ENCODE measurements at regions not wholly inside any gene's neighbourhood (a gene's known extent, or its start where the extent isn't known, plus 50 kb on each side); places are given as distances from the start of the nearest gene placed in this dataset.
A peak's percentile ranks its signal among the peaks of the same experiment; 100 is the strongest.

DNA sequence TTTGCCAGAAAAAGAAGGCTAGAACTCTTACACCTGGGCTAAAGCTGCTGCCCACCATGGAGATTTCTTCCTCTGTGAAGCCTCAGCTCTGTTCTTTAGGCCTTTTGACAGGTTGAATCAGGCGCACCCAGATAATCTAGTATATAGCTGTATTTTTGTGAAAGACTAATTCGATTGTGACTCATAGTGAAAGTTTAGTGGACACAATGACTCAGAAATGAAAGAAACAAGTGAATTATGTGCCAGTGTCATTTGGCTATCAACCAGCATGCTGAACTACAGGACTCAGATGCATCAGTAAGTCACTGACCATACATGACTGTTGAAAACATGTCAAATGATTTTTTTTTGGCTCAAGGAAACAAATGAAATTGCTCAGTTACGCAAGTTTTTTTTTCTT, 425.4 kb downstream of the SLITRK2 start:
- H3K4me3 ChIP-seq = no peak overlapping the region
- no peaks in the 10 kb centered on the region for H3K4me1 ChIP-seq (ENCODE audit: control insufficient read depth, insufficient read depth, low read length)
- H3K4me2 ChIP-seq (ENCODE audit: control insufficient read depth, insufficient read depth) = no peak overlapping the region
- H2AFZ ChIP-seq (ENCODE audit: control insufficient read depth, low read depth, low read length) = no peak overlapping the region
- no peaks in the 10 kb centered on the region for H3K79me2 ChIP-seq (ENCODE audit: control insufficient read depth, insufficient read depth, low read length)
- SMC1A ChIA-PET (ENCODE audit: uncharacterized antibody, unreplicated experiment) = no interaction called here
- H3K36me3 ChIP-seq (ENCODE audit: control insufficient read depth in 2 of 2, insufficient read depth in 2 of 2, low read length in 1 of 2) = no peaks in the 10 kb centered on the region; a peak in 1 of 4 replicates
- CTCF ChIA-PET = no interaction called here
- 56% methylated on average over 3 of the region's 3 CpGs for WGBS (ENCODE audit: insufficient coverage, insufficient replicate concordance, low lambda C conversion rate, missing lambda C conversion rate)
- no peak for FAIRE-seq
- POLR2A ChIA-PET = no interaction called here
- no peak for ATAC-seq
- no peaks in the 10 kb centered on the region for H4K20me1 ChIP-seq (ENCODE audit: control insufficient read depth, insufficient read depth)
- no peaks in the 10 kb centered on the region for H3K27me3 ChIP-seq (replicated peaks in 1 of 2; ENCODE audit: control insufficient read depth in 2 of 2, insufficient read depth in 2 of 2, low read length in 1 of 2)
- RAD21 ChIA-PET (ENCODE audit: unreplicated experiment) = no interaction called here
- in situ Hi-C loops (cut with MboI) = no loop called here
- BruUV-seq (replicated peaks) = no TSS peak
- intact Hi-C loops (cut with micrococcal nuclease; ENCODE audit: unreplicated experiment) = no loop called here
- no peaks in the 10 kb centered on the region for H3K9me3 ChIP-seq (replicated peaks; ENCODE audit: control insufficient read depth, insufficient read depth, low read length)
- TF ChIP-seq JUNB (IDR thresholded peaks at IDR 0.05) (peak; percentile 31; the same call in 1 of the 2 replicates), SPI1 (IDR thresholded peaks at IDR 0.05; ENCODE audit: borderline replicate concordance, insufficient read depth, low read depth, low read length) (no peak)
- H3K27ac ChIP-seq (ENCODE audit: control insufficient read depth, insufficient read depth) = no peak overlapping the region
- H3K9ac ChIP-seq (ENCODE audit: control insufficient read depth, insufficient read depth, low read length) = no peak overlapping the region
- no peak for DNase-seq (ENCODE audit: low read depth, low spot score)

- SMC1A ChIA-PET (ENCODE audit: uncharacterized antibody, unreplicated experiment) = no interaction called here
- Histone ChIP-seq H3K4me1 (ENCODE audit: control insufficient read depth, insufficient read depth, low read length) (no peaks in the 10 kb centered on the region), H3K27ac (ENCODE audit: control insufficient read depth, insufficient read depth) (no peak overlapping the region), H2AFZ (ENCODE audit: control insufficient read depth, low read depth, low read length) (no peak overlapping the region), H3K4me2 (ENCODE audit: control insufficient read depth, insufficient read depth) (no peak overlapping the region), H3K9me3 (replicated peaks; ENCODE audit: control insufficient read depth, insufficient read depth, low read length) (no peaks in the 10 kb centered on the region), H3K36me3 (ENCODE audit: control insufficient read depth in 2 of 2, insufficient read depth in 2 of 2, low read length in 1 of 2) (no peaks in the 10 kb centered on the region), H4K20me1 (ENCODE audit: control insufficient read depth, insufficient read depth) (no peaks in the 10 kb centered on the region), H3K79me2 (ENCODE audit: control insufficient read depth, insufficient read depth, low read length) (no peaks in the 10 kb centered on the region), H3K27me3 (replicated peaks in 1 of 2; ENCODE audit: control insufficient read depth in 2 of 2, insufficient read depth in 2 of 2, low read length in 1 of 2) (no peaks in the 10 kb centered on the region), H3K9ac (ENCODE audit: control insufficient read depth, insufficient read depth, low read length) (no peak overlapping the region), H3K4me3 (no peak overlapping the region)
- 78% methylated on average over 18 of the region's 18 CpGs for WGBS (ENCODE audit: insufficient coverage, insufficient replicate concordance, low lambda C conversion rate, missing lambda C conversion rate)
- in situ Hi-C loops (cut with MboI) = no loop called here
- FAIRE-seq = no peak
- RAD21 ChIA-PET (ENCODE audit: unreplicated experiment) = no interaction called here
- intact Hi-C loops (cut with micrococcal nuclease; ENCODE audit: unreplicated experiment) = no loop called here
- no TSS peak for BruUV-seq (replicated peaks)
- POLR2A ChIA-PET = no interaction called here
- ATAC-seq = no peak
- DNase-seq (ENCODE audit: low read depth, low spot score) = no peak
- CTCF ChIA-PET = no interaction called here
- TF ChIP-seq TCF3 (IDR thresholded peaks at IDR 0.05; ENCODE audit: borderline replicate concordance, insufficient read depth, low read depth, low read length) (peak; percentile 39; the same call in 1 of the 2 replicates), POU2F2 (IDR thresholded peaks at IDR 0.05; ENCODE audit: borderline replicate concordance, low read depth, low read length) (no peak), TCF7 (IDR thresholded peaks at IDR 0.05; ENCODE audit: borderline replicate concordance) (no peak), EED (IDR thresholded peaks at IDR 0.05; ENCODE audit: low read depth) (no peak), ELK1 (IDR thresholded peaks at IDR 0.05; ENCODE audit: low read depth, low read length) (no peak), BCL3 (IDR thresholded peaks at IDR 0.05; ENCODE audit: borderline replicate concordance, insufficient read depth, low read depth, low read length, poor library complexity, severe bottlenecking) (peak; percentile 90), MTA2 (IDR thresholded peaks at IDR 0.05; ENCODE audit: low read depth) (no peak), TBL1XR1 (IDR thresholded peaks at IDR 0.05; ENCODE audit: low read depth, low read length) (no peak), RELA (IDR thresholded peaks at IDR 0.05; ENCODE audit: borderline replicate concordance, partially characterized antibody) (no peak)
- TF ChIP-seq, protein P1, sequence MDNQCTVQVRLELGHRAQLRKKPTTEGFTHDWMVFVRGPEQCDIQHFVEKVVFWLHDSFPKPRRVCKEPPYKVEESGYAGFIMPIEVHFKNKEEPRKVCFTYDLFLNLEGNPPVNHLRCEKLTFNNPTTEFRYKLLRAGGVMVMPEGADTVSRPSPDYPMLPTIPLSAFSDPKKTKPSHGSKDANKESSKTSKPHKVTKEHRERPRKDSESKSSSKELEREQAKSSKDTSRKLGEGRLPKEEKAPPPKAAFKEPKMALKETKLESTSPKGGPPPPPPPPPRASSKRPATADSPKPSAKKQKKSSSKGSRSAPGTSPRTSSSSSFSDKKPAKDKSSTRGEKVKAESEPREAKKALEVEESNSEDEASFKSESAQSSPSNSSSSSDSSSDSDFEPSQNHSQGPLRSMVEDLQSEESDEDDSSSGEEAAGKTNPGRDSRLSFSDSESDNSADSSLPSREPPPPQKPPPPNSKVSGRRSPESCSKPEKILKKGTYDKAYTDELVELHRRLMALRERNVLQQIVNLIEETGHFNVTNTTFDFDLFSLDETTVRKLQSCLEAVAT (IDR thresholded peaks at IDR 0.05) = no peak
- TF ChIP-seq, protein P2, sequence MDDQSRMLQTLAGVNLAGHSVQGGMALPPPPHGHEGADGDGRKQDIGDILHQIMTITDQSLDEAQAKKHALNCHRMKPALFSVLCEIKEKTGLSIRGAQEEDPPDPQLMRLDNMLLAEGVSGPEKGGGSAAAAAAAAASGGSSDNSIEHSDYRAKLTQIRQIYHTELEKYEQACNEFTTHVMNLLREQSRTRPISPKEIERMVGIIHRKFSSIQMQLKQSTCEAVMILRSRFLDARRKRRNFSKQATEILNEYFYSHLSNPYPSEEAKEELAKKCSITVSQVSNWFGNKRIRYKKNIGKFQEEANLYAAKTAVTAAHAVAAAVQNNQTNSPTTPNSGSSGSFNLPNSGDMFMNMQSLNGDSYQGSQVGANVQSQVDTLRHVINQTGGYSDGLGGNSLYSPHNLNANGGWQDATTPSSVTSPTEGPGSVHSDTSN (IDR thresholded peaks at IDR 0.05; ENCODE audit: insufficient replicate concordance, low read depth, low read length) = peak; percentile 16
These were observed 441.6 kb downstream of the SLITRK2 start for GRCh38 chrX:146259207-146259606.
